GM23248 (cell line): ENCODE measurements at regions not wholly inside any gene's neighbourhood (a gene's known extent, or its start where the extent isn't known, plus 50 kb on each side); places are given as distances from the start of the nearest gene placed in this dataset.

Source experiments
- EZH2 ChIP-seq: fragments of 200-600 bp; sonication (generic); IDR thresholded peaks from 2 replicates; pipeline ENCODE4 v1.6.1; 2018; ENCODE audit warnings: antibody characterized with exemption, mild to moderate bottlenecking; ENCODE audit not compliant: insufficient read depth, poor library complexity, severe bottlenecking
- EZH2phosphoT487 ChIP-seq: fragments of 200-600 bp; sonication (generic); IDR thresholded peaks from 2 replicates; pipeline ENCODE4 v1.6.1; 2018; ENCODE audit warnings: antibody characterized with exemption, moderate library complexity, mild to moderate bottlenecking, low read depth; ENCODE audit not compliant: insufficient read depth

DNA sequence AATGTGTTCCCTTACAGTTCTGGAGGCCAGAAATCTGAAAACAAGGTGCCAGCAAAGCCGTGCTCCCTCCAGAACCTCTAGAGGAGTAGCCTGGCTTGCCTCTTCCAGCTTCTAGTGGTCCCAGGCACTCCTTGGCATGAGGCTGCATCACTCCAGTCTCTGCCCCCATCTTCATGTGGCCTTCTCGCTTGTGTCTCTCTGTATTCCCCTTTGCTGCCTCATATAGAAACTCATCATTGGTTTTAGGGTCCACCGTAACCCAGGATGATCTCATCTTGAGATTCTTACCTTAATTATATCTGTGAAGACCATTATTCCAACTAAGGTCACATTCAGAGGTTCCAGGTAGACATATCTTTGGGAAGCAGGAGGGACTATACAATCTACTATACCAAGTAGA lies 182.4 kb downstream of the SKIDA1 start:
- no peak for TF ChIP-seq EZH2phosphoT487
- no peak for TF ChIP-seq EZH2
